ENCODE measurements at regions not wholly inside any gene's neighbourhood (a gene's known extent, or its start where the extent isn't known, plus 50 kb on each side); places are given as distances from the start of the nearest gene placed in this dataset.

DNA sequence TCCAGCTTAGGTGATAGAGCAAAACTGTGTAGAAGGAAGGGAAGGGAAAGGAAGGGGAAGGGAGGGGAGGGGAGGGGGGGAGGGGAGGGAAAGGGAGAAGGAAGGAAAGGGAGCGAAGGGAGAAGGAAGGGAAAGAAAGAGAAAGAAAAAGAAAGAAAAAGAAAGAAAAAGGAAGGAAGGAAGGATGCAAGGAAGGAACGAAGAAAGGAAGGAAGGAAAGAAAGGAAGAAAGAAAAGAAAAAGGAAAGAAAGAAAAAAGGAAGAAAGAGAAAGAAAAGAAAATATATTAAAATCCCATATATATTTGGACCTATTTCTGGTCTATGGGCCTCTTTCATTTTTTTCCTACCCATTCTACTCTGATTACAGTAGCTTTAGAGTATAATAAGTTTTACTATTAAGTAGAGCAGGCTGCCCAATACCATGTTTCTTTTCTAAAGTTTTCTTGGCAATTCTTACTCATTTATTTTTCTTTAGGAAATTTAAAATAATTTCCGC lies 229.1 kb downstream of the AUH start:
- DNase-seq (ENCODE audit: low spot score), result no peak

- no peak for DNase-seq (ENCODE audit: low spot score)
Measured at GRCh38 chr9:91134608-91135007, 227.1 kb downstream of the AUH start.

GRCh38 chr9:91137391-91137790 lies 224.3 kb downstream of the AUH start:
- no peak for DNase-seq (ENCODE audit: low spot score)

- no peak for DNase-seq (ENCODE audit: low spot score)
Measured at GRCh38 chr9:91138760-91139159, 223.0 kb downstream of the AUH start.

DNA sequence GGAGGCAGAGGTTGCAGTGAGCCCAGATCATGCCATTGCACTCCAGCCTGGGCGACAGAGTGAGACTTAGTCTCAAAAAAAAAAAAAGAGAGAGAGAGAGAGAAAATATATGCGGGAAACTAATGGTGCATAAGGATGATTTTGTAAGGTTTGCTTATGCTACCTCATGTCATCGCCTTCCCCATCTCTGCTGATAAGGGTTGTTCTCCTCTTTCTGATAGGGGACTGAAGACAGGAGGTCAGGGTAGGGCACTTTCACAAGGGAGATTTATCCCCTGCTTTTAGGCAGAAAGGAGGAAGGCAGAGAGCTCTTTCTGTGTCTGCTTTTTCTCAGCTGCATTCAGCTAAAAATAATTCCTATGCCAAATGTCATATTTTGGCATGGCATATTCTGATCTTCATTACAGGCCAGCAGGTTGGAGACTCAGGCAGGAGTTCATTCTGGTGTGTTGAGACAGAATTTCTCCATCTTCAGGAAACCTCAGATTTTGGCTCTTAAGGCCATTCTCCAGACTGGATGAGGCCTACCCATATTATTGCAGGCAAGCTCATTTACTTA lies 220.2 kb downstream of the AUH start:
- no peak for DNase-seq (ENCODE audit: low spot score)

DNA sequence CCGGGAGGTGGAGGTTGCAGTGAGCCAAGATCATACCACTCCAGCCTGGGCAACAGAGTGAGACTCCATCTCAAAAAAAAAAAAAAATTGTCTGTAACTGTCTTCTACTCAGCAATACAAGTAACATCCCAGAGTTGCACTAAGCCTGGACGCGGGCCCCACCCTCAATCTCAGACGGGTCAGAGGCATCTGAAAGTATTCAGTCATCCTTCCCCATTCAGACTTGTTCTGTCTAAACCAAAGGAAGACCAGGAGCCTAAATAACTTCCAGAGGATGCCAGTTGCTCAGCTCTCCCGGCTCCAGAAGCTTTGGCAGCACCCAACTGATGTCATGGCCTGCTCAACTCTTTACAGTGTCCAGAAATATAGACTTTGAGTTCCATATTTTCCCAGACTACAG lies 218.6 kb downstream of the AUH start:
- no peak for DNase-seq (ENCODE audit: low spot score)

GRCh38 chr9:91143642-91144041 lies 218.1 kb downstream of the AUH start:
- DNase-seq (ENCODE audit: low spot score), result no peak

DNA sequence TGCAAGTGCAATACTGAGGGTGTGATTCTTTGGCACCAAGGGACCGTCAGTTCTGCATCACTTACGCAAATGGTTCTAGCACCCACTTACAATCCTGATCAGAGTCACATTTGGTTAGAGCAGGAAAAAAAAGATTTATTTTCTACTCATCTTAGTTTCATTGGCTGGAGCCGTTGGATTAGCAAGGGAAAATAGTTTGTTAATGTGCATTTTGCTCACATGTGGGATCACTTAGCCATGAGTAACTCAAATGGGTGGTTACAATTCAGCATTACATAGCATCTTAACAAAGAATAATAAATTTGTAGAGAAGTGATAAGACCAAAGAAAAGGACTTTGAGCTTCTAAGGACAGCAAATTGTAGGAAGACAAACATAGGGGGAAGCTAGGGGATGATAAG lies 216.9 kb downstream of the AUH start:
- no peak for DNase-seq (ENCODE audit: low spot score)

- DNase-seq (ENCODE audit: low spot score), result no peak
Measured at GRCh38 chr9:91145496-91145895, 216.2 kb downstream of the AUH start.

DNA sequence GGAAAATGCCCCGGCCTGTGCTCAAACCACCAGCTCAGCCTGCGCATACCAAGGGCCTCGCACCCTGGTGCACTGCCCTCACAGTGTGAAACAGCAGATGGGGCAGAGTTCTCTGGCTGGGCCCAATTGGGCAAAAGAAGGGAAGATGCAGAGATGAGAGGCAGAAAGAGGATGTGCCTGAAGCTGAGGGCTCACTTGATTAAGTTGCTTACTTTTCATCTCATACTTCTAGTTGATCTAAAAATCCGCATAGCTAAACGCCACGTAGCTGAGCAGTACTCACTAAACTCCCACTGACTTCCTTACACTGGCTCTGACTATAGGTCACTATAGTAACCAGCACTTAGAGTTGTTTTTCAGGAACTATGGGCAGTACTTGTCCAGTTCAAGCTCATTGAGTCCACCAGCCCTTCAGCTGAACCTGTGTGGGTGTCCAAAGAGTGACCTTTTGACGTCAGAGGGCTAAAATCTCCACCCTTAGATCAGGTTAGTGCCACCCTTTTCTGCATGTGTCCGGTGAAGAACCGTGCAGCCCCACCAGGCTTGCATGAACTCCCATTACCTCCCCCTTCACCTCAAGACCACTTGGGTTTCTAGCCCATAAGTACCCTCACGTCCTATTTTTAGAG lies 215.2 kb downstream of the AUH start:
- no peak for DNase-seq (ENCODE audit: low spot score)

GRCh38 chr9:91147079-91147708 lies 214.5 kb downstream of the AUH start:
- no peak for DNase-seq (ENCODE audit: low spot score)

GRCh38 chr9:91148306-91148705 lies 213.4 kb downstream of the AUH start:
- no peak for DNase-seq (ENCODE audit: low spot score)

GRCh38 chr9:91150273-91150997 lies 211.3 kb downstream of the AUH start:
- DNase-seq (ENCODE audit: low spot score), result no peak

DNA sequence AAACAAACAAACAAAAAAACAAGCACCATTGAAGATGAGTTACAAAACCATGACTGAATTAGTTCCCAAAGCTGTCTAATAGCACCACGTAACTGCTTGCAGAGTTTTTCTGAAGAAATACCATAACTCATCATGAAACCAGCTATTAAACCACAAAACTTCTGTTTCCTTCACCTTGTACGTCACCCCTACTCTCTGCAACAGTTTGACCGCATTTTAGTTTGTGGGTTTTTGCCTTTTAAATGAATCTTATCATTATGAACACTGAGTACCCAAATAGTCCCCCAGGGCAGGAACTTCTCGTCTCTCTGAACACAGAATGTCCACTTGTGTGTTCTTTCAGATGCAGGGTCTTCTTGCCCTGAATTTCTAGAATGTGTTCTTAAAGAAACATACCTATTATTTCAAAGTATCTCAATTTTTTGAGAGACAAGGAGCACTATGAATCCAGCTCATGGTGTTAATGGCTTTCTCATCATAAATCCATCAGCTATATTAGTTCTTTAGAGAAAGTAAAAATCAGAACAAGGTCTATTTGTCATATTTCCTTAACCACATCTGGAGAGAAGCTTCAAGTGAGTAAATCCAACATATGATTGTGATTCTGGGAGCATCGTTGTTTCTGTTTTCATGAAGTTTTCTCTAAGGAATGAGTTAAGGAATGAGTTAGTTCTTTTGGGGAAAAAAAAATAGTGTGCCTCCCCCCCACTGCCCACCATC lies 210.6 kb downstream of the AUH start:
- no peak for DNase-seq (ENCODE audit: low spot score)

GRCh38 chr9:91151718-91152095 lies 210.0 kb downstream of the AUH start:
- DNase-seq (ENCODE audit: low spot score), result no peak

DNA sequence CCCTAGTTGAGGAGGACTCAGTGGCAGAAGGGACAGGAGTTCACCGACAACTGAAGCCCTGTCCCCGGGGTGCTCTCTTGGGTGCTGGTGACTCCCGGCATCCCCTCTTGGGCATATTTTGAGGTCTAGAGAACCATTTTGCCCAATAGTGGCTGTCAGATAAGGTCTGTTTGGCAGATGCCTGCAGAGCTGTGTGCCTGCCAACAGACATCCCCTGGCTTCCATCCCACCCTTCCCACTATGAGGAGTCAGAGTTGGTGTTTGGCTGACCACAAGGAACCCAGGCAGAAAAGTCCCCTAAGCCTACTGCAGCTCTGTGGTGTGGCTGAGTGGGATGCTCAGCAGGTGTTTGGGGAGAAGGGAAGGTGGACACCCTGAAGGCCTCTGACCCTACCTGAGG lies 207.0 kb downstream of the AUH start:
- DNase-seq (ENCODE audit: low spot score), result no peak

GRCh38 chr9:91155181-91155580 lies 206.5 kb downstream of the AUH start:
- DNase-seq (ENCODE audit: low spot score), result no peak

DNA sequence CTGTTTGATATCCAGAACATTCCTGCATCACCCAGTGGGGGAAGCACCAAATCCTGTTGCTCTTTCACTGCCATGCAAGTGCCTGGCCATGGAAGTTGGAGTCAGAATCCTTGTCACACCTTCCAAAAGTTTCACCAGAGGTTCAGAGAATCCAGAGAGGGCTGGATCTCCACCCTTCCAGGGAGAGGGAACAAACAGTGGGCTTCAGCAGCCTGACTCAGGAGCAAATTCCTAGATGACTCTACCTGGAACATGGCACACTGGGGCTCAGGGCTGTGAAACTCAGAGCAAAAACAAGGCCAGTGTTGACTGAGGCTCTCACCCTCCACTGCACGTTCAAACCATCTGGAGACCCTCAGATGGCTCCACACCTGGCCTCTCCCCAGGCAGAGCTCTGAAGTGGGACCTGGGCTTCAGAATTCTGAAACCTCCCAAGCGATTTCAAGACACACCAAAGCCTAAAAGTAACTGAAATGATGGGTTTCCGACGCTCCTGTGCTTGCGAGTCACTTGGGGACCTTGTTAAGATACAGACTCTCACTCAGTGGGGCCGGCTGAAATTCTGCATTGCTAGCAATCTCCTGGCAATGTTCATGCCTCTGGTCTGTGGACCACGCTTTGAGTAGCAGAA lies 205.9 kb downstream of the AUH start:
- no peak for DNase-seq (ENCODE audit: low spot score)

GRCh38 chr9:91156451-91157234 lies 205.1 kb downstream of the AUH start:
- no peak for DNase-seq (ENCODE audit: low spot score)

- DNase-seq (ENCODE audit: low spot score), result no peak
Measured at GRCh38 chr9:91157883-91158282, 203.8 kb downstream of the AUH start.

- DNase-seq (ENCODE audit: low spot score), result no peak
Measured at GRCh38 chr9:91158286-91158685, 203.4 kb downstream of the AUH start.
